CD4-positive, alpha-beta memory T cell (primary cell): ENCODE measurements at regions not wholly inside any gene's neighbourhood (a gene's known extent, or its start where the extent isn't known, plus 50 kb on each side); places are given as distances from the start of the nearest gene placed in this dataset.
A peak's percentile ranks its signal among the peaks of the same experiment; 100 is the strongest.

ENCODE experiments used
- CTCF ChIA-PET: fragments of 350-600 bp; sonication (Branson Sonifier 250); formaldehyde crosslinking; loops from one replicate; lab custom pipeline; 2021; ENCODE audit warnings: inconsistent platforms; ENCODE audit not compliant: partially characterized antibody; lab: Charles Lee
- POLR2A ChIA-PET: fragments of 350-600 bp; sonication (Branson Sonifier 250); formaldehyde crosslinking; loops from one replicate; lab custom pipeline; 2021; ENCODE audit not compliant: partially characterized antibody; lab: Charles Lee
- DNase-seq, 5 donors: peaks; one replicate each; pipeline versions ENCODE4 v3.0.0 to v3.0.0-alpha.2; 2020 to 2022; ENCODE audit warnings: mixed read lengths in 1 of 5
- H3K27ac ChIP-seq: one replicate; pipeline ENCODE4 v1.7.0; 2013; ENCODE audit warnings: low read depth, low read length
- H3K27me3 ChIP-seq: 2 replicates; pipeline ENCODE4 v1.7.0; 2013; ENCODE audit warnings: mild to moderate bottlenecking, low read length, moderate library complexity; ENCODE audit not compliant: insufficient read depth
- H3K36me3 ChIP-seq: 2 replicates; pipeline ENCODE4 v1.7.0; 2013; ENCODE audit warnings: mild to moderate bottlenecking, low read length, moderate library complexity; ENCODE audit not compliant: insufficient read depth
- H3K4me1 ChIP-seq: 2 replicates; pipeline ENCODE4 v1.7.0; 2013; ENCODE audit warnings: mild to moderate bottlenecking, low read length, moderate library complexity; ENCODE audit not compliant: insufficient read depth
- H3K4me3 ChIP-seq, 2 donors: one replicate each; pipeline ENCODE4 v1.7.0; 2013; ENCODE audit warnings: low read length in 2 of 2, mild to moderate bottlenecking in 1 of 2
- H3K9me3 ChIP-seq, 2 donors: one replicate each; pipeline ENCODE4 v1.7.0; 2013; ENCODE audit warnings: low read length in 2 of 2, control low read depth in 1 of 2; ENCODE audit not compliant: control insufficient read depth in 1 of 2
- H3K27ac Mint-ChIP-seq, 7 donors: one replicate each; pipeline ENCODE4 v1.8.0; 2020 to 2021; ENCODE audit warnings: mixed read lengths in 7 of 7, mild to moderate bottlenecking in 6 of 7, inconsistent platforms in 3 of 7, moderate library complexity in 3 of 7
- H3K27me3 Mint-ChIP-seq, 2 donors: one replicate each; pipeline ENCODE4 v1.8.0; 2020 to 2021; ENCODE audit warnings: mixed read lengths in 2 of 2
- H3K36me3 Mint-ChIP-seq, 2 donors: one replicate each; pipeline ENCODE4 v1.8.0; 2020 to 2021; ENCODE audit warnings: mixed read lengths in 2 of 2, inconsistent platforms in 1 of 2, mild to moderate bottlenecking in 1 of 2
- H3K4me1 Mint-ChIP-seq, 4 donors: one replicate each; pipeline ENCODE4 v1.8.0; 2020 to 2021; ENCODE audit warnings: mixed read lengths in 4 of 4, mild to moderate bottlenecking in 1 of 4
- H3K4me3 Mint-ChIP-seq, 8 donors: one replicate each; pipeline ENCODE4 v1.8.0; 2020 to 2021; ENCODE audit warnings: mixed read lengths in 8 of 8, mild to moderate bottlenecking in 7 of 8, moderate library complexity in 6 of 8, inconsistent platforms in 3 of 8
- H3K9me3 Mint-ChIP-seq, 8 donors: one replicate each; pipeline ENCODE4 v1.8.0; 2020 to 2021; ENCODE audit warnings: mixed read lengths in 8 of 8, mild to moderate bottlenecking in 5 of 8, inconsistent platforms in 3 of 8, moderate library complexity in 1 of 8
- intact Hi-C: fragments of 100-400 bp; cut with micrococcal nuclease; formaldehyde crosslinking; loops from one replicate; pipeline ENCODE4 v1.15.1; 2023

DNA sequence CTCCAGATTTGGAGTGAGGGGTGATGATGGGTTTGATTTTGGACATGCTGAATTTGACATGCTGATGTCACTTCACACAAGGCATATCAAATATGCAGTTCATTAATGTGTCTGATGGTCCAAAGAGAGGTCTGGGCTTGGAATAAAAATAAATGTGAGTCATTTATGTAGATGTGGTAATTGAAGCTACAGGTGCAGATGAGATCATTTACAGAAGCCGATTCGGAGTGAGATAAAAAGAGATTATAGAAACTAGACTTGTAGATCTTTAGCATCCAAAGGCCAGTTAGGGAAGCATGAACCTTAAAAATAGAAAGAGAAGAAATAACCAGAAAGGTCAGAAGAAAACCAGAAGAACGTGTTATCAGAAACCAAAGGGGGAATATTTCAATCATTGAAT, 350.9 kb upstream of the ZP4 start:
- H3K27ac Mint-ChIP-seq: no peak overlapping the region
- H3K4me3 ChIP-seq: no peak overlapping the region
- peaks cover 0 to 8% (median 2%) of the 10 kb centered on the region in 8 donors for H3K9me3 Mint-ChIP-seq
- H3K9me3 ChIP-seq: no peaks in the 10 kb centered on the region
- H3K4me1 Mint-ChIP-seq: no peaks in the 10 kb centered on the region
- no peaks in the 10 kb centered on the region for H3K27me3 Mint-ChIP-seq
- ChIA-PET POLR2A (no interaction called here), CTCF (no interaction called here)
- H3K27ac ChIP-seq: no peak overlapping the region
- H3K4me3 Mint-ChIP-seq: peak overlapping the region in 1 of 8 donors; percentile 8
- H3K4me1 ChIP-seq: no peaks in the 10 kb centered on the region
- intact Hi-C loops: no loop called here
- no peaks in the 10 kb centered on the region for H3K36me3 ChIP-seq
- no peaks in the 10 kb centered on the region for H3K36me3 Mint-ChIP-seq
- DNase-seq: no peak
- no peaks in the 10 kb centered on the region for H3K27me3 ChIP-seq

DNA sequence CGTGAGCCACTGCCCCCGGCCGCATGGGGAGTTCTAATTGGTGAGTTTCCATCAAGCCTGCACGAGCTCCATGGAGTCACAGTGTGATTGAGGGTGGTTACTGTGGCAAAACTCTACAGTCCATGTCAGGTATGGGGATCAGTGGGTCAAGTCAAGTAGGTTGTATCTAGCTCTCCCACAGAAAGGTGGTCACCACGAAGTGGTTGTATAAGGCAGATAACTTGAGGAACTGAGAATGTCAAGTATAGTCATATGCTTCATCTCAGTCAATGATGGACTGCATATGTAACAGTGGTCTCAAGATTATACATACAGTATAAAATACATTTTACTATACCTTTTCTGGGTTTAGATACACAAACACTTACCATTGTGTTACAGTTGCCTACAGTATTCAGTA, 348.6 kb upstream of the ZP4 start:
- H3K27ac Mint-ChIP-seq: no peak overlapping the region
- no peaks in the 10 kb centered on the region for H3K27me3 Mint-ChIP-seq
- H3K36me3 Mint-ChIP-seq: no peaks in the 10 kb centered on the region
- intact Hi-C loops: no loop called here
- ChIA-PET POLR2A (interaction anchor here (0.6 kb wide), 1 partner anchor 272 kb away, joined by 3 read pairs; no protein-coding TSS in a partner anchor), CTCF (interaction anchor here (1.1 kb wide), 1 partner anchor 1659 kb away, joined by 3 read pairs; no protein-coding TSS in a partner anchor)
- no peaks in the 10 kb centered on the region for H3K9me3 ChIP-seq
- no peaks in the 10 kb centered on the region for H3K27me3 ChIP-seq
- no peak for DNase-seq
- no peaks in the 10 kb centered on the region for H3K4me1 Mint-ChIP-seq
- H3K9me3 Mint-ChIP-seq: peaks cover 0 to 11% (median 3%) of the 10 kb centered on the region in 8 donors
- H3K4me3 Mint-ChIP-seq: no peak overlapping the region
- H3K4me1 ChIP-seq: no peaks in the 10 kb centered on the region
- no peaks in the 10 kb centered on the region for H3K36me3 ChIP-seq
- H3K4me3 ChIP-seq: no peak overlapping the region
- H3K27ac ChIP-seq: no peak overlapping the region

DNA sequence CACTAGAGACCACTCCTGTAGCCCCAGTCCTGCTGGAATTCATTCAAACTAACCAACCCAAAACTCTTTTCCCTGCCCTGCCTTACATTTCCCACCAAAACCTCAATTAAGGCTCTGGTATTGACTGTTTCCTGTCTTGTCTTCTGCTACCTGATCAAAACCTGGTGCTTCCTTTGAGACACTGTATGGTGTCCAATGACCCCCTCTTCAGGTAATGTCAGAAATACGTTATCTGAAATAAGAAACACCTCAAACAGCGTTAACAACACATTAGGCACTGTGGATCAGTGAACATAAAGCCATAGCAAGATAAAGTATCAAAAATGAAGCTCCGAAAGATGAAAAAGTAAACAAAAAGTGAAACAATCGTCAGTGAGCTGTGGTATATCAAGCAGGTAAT, 343.2 kb upstream of the ZP4 start:
- Histone ChIP-seq H3K27me3 (no peaks in the 10 kb centered on the region), H3K27ac (no peak overlapping the region), H3K9me3 (no peaks in the 10 kb centered on the region), H3K4me1 (no peaks in the 10 kb centered on the region), H3K36me3 (no peaks in the 10 kb centered on the region), H3K4me3 (no peak overlapping the region)
- Mint-ChIP-seq H3K9me3 (peaks cover 0 to 8% (median 3%) of the 10 kb centered on the region in 8 donors), H3K27me3 (no peaks in the 10 kb centered on the region), H3K4me3 (peak overlapping the region in 1 of 8 donors; percentile 9), H3K27ac (no peak overlapping the region), H3K36me3 (no peaks in the 10 kb centered on the region), H3K4me1 (no peaks in the 10 kb centered on the region)
- DNase-seq: no peak
- intact Hi-C loops: no loop called here
- ChIA-PET POLR2A (no interaction called here), CTCF (no interaction called here)

DNA sequence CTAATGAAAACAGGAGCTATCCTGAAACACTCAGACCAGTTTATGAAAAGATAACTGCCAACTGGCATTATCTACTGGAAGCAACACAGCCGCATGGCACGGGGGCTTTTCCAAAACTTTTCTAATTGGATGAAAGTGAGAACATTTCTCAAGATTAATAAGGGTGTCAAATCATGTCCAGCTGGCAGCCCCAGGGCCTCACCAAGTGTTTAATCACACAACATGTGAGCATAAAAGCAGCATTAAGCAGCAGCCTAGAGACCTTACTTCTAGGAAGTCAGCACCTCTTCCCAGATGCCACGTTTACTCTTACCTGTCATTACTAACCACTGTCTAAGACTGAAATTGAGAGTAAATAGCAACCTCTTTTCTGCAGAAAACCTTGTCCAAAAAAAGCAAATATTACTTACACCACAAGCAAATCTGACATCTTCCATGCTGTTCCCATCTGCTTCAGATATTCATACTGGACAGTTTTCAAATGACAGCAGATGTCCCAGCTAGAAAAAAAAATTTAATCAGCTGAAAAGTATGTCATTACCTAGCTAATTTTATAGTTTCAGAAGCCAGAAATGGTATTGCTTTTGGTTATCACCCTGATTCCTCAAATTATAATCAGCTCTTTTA, 341.5 kb upstream of the ZP4 start:
- H3K36me3 Mint-ChIP-seq: no peaks in the 10 kb centered on the region
- H3K36me3 ChIP-seq: no peaks in the 10 kb centered on the region
- H3K4me3 Mint-ChIP-seq: no peak overlapping the region
- H3K4me3 ChIP-seq: no peak overlapping the region
- intact Hi-C loops: no loop called here
- ChIA-PET POLR2A (no interaction called here), CTCF (no interaction called here)
- peaks cover 0 to 6% (median 3%) of the 10 kb centered on the region in 8 donors for H3K9me3 Mint-ChIP-seq
- DNase-seq: no peak
- no peaks in the 10 kb centered on the region for H3K4me1 Mint-ChIP-seq
- H3K27me3 ChIP-seq: no peaks in the 10 kb centered on the region
- H3K27ac Mint-ChIP-seq: no peak overlapping the region
- no peaks in the 10 kb centered on the region for H3K4me1 ChIP-seq
- H3K27me3 Mint-ChIP-seq: no peaks in the 10 kb centered on the region
- H3K9me3 ChIP-seq: no peaks in the 10 kb centered on the region
- H3K27ac ChIP-seq: no peak overlapping the region

DNA sequence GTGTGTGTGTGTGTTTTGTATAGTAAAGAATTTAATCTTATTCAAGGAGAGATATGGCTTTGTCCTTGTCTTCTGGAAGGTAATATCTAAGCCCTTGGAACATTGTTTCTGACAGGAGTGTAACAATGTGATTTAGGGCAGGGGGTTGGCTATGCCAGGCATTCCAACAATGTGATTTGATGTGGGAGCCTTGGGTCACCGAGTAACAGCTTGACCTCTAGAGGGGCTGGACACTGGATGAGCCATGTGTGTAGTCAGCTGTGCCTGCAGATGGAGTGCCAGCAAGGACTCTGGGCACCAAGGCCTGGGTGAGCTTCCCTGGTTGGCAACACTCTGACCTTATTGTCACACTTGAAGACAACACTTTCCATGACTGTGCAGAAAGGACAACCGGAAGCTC, 336.1 kb upstream of the ZP4 start:
- no peaks in the 10 kb centered on the region for H3K27me3 Mint-ChIP-seq
- no peaks in the 10 kb centered on the region for H3K36me3 ChIP-seq
- no peaks in the 10 kb centered on the region for H3K9me3 ChIP-seq
- H3K27ac Mint-ChIP-seq: no peak overlapping the region
- no peaks in the 10 kb centered on the region for H3K4me1 Mint-ChIP-seq
- H3K4me3 Mint-ChIP-seq: no peak overlapping the region
- intact Hi-C loops: no loop called here
- H3K27ac ChIP-seq: no peak overlapping the region
- no peak for DNase-seq
- POLR2A ChIA-PET: no interaction called here
- H3K36me3 Mint-ChIP-seq: no peaks in the 10 kb centered on the region
- H3K27me3 ChIP-seq: no peaks in the 10 kb centered on the region
- CTCF ChIA-PET: no interaction called here
- H3K9me3 Mint-ChIP-seq: peaks cover 0 to 4% (median 2%) of the 10 kb centered on the region in 8 donors
- no peaks in the 10 kb centered on the region for H3K4me1 ChIP-seq
- H3K4me3 ChIP-seq: no peak overlapping the region

DNA sequence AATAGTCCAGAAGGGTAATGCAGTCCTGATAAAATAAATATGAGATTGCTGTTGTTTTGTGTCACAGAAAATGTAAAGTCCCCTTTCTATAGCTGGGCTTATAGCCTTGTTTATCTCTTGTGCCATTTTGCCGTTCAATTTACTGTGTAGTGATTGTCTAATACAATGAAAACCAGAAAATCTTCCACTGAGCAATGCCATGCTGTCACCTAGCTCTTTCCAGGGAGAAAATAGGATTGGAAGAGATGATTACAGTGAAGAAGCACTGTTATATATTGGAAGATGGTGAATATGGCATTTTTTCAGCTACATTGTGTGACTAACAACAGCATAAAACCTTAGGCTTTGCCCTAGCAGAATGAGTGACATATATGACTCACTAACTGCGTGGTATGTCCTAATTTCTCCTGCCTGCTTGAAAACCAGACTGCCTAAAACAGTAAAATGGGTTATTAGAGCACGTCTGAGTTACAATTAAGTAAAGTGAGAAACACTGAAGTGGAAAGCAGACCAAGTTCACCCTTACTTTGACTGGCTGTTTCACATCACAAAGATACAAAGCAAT, 332.4 kb upstream of the ZP4 start:
- no peak overlapping the region for H3K4me3 ChIP-seq
- H3K27me3 Mint-ChIP-seq: no peaks in the 10 kb centered on the region
- ChIA-PET POLR2A (no interaction called here), CTCF (no interaction called here)
- DNase-seq: no peak
- no peaks in the 10 kb centered on the region for H3K9me3 ChIP-seq
- no peak overlapping the region for H3K27ac Mint-ChIP-seq
- no peaks in the 10 kb centered on the region for H3K36me3 ChIP-seq
- no peaks in the 10 kb centered on the region for H3K4me1 ChIP-seq
- H3K27ac ChIP-seq: no peak overlapping the region
- no peaks in the 10 kb centered on the region for H3K27me3 ChIP-seq
- no peaks in the 10 kb centered on the region for H3K36me3 Mint-ChIP-seq
- H3K9me3 Mint-ChIP-seq: peaks cover 0 to 4% (median 2%) of the 10 kb centered on the region in 8 donors
- peak overlapping the region in 1 of 8 donors; percentile 33 for H3K4me3 Mint-ChIP-seq
- no peaks in the 10 kb centered on the region for H3K4me1 Mint-ChIP-seq
- intact Hi-C loops: no loop called here

DNA sequence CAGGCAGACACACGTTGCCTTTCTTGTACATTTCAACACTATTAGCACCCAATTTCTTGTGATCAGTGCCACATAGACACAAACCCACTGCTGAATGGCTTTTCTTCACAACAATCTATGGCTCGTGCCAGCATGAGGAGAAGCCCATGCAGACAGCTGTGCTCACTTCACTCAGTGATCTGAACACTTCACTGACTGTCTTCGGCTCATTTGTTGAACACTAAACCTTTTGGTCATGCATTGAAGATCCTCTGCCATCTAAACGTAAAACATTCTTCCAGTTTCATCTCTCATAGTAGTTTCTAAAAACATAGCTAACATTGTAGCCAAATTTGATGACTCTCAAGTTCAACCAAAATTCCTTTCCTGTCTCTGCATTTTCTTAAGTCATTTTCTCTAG, 331.0 kb upstream of the ZP4 start:
- no peaks in the 10 kb centered on the region for H3K27me3 ChIP-seq
- Mint-ChIP-seq H3K27ac (no peak overlapping the region), H3K9me3 (peaks cover 0 to 5% (median 2%) of the 10 kb centered on the region in 8 donors), H3K27me3 (no peaks in the 10 kb centered on the region), H3K4me3 (no peak overlapping the region), H3K4me1 (no peaks in the 10 kb centered on the region), H3K36me3 (no peaks in the 10 kb centered on the region)
- H3K4me1 ChIP-seq: no peaks in the 10 kb centered on the region
- H3K27ac ChIP-seq: no peak overlapping the region
- no peak for DNase-seq
- intact Hi-C loops: no loop called here
- no peaks in the 10 kb centered on the region for H3K36me3 ChIP-seq
- H3K4me3 ChIP-seq: no peak overlapping the region
- ChIA-PET POLR2A (no interaction called here), CTCF (interaction anchor here (0.5 kb wide), 1 partner anchor 148 kb away, joined by 3 read pairs; no protein-coding TSS in a partner anchor)
- H3K9me3 ChIP-seq: no peaks in the 10 kb centered on the region
